GM18502 (cell line): ENCODE measurements at regions not wholly inside any gene's neighbourhood (a gene's known extent, or its start where the extent isn't known, plus 50 kb on each side); places are given as distances from the start of the nearest gene placed in this dataset.

ENCODE experiments used
- ATAC-seq: cut with Tn5 transposase; IDR thresholded peaks from one replicate; pipeline ENCODE4 v1.9.1; 2021; ENCODE audit warnings: mild to moderate bottlenecking; ENCODE audit not compliant: unreplicated experiment, poor library complexity

DNA sequence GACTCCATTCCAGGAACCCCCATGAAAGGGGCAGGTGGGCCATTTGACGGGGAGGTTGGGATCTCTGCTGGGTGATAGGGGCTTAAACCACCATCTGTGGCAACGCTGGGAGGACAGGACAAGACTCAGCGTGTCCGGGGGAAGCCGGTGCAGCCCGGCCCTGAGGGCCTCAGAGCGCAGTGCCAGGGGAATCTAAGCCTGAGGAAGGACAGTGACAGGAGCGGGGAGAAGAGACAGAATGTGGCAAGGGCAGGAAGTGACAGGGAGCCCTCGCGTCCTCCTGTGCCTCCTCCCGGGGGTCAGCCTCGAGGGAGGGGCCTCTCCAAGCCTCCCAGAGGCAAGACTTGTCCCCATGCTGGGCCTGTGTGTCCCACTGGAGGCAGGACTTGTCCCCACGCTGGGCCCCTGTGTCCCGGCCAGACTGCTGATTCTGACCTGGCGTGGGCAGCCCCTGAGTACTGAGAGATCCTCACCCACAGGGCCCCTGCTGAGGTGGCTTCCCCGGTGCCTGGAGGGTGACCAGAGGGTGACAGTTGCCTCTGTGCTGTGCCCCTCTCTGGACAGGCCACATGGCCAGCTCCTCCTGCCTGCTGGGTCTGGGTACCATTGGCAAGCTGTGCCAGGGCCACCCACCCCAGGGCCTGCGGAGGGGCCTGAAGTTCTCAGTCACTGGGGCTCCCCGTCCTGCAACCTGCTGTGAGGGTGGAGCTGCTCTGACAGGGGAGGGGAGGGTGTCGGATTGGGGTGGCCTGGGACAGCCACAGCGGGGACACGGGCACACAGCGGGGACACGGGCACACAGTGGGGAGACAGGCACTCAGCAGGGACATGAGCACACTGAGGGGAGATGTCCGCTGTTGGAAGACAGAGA is 676.2 kb downstream of the BRD1 start:
- no peak for ATAC-seq

DNA sequence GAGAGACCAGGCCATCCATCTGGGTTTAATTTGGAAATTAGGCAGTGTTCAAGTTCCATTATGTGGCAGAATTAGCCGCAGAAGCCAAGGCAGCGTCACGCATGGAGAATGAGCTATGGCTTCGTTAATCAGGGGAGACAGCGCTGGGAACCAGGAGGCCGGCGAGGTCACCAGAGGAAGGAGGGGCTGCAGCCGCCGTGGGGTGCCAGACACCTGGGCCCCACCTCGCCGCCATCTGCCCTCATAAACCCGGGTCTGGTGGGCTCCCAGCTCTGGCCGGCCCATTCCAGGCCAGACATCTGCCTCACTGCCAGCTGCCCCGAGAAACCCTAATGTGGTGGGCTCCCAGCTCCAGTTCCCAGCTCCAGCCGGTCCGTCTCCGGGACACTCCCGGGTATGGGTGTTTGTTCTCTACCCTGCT is 676.9 kb downstream of the BRD1 start:
- no peak for ATAC-seq

DNA sequence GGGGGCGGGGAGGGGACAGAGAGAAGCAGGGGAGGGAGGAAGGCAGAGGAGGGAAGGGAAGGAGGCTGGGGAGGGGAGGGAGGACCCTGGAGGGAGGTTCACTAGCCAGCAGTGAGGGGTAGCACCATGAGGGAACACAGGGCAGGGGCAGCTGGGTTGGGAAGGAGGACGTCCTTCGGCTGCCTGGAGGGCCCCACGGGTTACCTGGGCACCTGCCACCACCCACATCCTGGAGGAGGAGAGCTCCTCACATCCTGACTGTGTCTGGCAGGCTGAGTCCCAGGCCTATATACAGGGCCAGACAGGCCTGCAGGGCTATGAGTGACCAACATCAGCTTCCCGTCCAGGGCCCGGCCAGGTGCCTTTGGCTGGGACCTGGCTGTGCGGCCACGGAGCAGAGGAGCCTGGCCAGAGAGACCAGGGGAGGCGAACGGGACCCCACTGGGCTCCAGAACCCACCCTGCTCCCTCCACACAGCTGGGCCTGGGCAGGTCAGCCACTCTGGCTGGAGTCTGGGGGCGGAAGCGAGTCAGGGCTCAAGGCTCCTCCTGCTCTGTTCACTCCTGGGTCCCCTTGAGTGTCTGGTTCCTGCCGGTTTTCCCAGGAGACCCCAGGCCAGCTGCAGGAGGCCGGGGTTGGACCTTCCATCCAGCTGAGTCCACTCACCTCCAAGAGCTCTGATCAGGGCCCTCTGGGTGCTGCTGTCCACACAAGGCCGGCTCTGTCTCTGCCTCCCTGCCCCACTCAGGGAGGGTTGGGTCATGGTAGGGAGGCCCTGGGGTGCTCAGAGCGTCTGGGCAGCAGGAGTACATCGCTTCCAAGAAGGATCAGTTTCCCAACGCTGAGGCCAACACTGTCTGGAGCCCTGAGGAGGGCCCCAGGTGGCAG is 677.7 kb downstream of the BRD1 start:
- ATAC-seq, result no peak

DNA sequence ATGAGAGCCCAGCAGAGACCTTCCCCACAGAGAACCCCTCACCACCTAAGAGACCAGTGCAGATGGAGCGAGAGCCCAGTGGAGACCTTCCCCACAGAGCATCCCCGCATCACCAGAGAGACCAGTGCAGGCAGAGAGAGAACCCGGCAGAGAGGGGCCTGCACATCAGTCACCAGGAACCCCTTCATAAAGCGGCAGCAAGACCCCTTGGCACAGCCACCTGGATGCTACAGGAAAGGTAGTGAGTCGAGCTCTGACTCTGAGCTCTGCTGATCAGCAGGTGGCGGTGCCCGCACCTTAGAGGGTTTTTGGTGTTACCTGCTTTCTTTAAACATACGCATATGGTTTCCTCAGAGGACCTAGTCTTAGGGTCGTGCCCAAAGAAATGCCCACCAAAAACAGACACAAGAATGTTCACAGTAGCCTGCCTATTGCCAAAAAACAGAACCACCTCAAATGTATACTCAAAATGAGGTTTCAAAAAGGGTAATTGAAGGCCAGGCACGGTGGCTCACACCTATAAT is 678.7 kb downstream of the BRD1 start:
- ATAC-seq, result no peak

DNA sequence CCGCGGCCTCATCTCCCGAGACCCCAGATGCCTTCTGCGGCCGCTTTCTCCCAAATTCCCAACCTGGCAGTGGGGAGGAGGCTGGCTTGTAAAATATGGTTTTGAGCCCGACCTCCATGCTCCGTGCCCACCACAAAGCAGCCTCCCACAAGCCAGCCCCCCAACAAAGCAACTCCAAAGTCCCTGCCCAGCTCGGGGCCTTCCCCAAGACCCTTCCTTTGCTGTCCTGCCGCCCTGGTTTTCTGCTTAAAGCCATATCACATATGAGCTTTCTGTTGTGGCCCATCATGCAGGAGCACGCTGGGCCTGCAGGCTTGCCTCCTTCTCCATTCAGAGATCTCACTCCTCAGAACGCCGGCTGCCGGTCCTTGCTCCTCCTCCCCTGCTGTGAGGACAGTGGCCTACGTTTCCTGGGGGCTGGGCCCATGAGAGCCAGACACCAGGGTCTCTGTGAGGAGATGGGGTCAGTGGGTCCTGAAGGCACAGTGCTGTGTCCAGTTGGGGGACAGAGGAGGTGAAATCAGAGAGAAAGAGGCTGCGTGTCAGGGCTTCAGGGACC is 680.0 kb downstream of the BRD1 start:
- ATAC-seq, result no peak

DNA sequence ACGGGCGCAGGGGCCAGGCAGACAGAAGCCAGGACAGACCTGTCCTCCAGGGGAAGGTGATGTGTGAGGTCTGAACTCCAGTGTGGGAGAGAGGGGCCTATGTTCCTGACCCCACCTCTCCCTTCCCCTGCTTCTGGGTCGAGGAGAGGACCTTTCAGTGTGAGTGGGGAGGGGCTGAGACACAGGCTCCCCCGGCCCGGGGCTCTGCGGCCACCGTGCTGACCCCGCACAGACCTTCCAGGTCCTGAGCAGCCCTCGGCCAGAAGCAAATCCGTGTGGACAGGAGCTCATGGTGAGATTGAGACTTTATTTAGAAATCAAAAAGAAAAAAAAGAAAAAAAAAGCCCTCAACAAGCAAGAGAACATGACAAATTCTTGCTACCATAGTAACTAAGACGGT is 680.5 kb downstream of the BRD1 start:
- ATAC-seq, result no peak

DNA sequence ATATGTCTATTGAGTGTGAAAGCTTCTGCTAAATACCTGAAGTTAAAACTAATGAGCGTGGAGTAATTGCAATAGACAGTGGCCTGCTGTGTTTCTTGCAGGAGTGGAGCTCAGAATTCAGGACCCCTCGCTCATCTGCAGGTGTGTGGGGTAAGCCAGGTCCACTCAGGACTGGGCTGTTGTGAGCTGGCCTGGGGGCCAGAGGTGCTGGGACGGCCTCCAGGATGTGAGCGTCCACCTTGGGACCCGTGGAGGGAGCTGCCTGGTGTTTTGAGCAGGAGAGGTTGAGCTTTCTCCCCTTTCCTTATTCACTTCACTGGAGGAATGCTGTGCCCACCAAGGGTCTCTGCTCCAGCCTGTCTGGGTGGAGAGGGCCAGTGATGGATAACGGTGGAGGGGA is 681.2 kb downstream of the BRD1 start:
- ATAC-seq, result no peak

DNA sequence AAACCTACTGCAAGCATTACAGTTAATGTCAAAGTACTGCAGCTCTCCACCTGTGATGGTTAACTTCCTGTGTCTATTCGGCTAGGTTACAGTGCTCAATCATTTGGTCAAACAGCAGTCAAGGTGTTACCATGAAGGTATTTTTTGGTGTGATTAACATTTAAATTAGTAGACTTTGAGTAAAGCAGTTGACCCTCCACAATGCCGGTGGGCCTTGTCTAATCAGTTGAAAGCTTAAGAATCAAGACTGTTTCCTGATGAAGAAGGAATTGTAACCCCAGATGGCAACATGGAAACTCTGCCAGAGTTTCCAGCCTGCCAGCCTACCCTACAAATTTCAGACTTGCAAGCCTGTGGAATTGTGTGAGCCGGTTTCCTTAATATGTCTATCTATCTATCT is 683.9 kb downstream of the BRD1 start:
- no peak for ATAC-seq

DNA sequence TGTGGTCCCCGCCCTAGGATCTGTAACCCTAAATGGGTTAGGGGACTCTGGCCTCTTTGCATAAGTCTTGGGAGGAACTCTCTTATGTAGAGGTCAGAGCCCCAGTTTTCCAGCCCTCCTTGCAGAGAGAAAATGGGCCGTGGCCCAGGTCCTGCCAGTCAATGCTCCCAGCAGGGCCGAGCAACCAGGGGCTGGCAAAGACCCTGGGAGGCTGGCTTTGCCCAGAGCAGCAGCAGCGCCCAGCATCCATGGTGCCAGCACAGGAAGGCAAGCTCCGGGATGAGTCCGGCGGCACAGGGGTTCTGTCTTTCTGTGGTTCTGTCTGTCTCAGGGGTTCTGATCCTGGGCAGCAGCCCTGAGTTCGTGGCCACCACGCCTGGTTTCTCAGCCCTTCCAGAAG is 684.8 kb downstream of the BRD1 start:
- no peak for ATAC-seq

DNA sequence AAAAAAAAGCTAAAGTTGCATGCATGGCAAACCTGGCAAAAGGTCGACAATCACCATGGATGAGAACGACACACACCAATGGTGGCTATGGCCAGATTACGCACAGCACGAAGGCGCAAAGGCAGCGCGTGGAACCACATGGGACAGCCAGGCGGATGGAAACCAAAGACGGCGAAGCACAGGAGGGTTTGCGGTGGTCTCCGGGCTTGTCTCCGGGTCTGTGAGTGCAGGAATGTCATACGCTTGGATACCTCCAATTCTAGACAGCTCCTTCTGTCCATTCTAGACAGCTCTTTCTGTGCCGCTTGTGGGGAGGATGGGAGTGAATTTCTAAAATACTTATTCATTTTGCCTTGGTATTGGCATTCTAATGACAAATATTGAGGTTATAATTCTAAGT is 685.4 kb downstream of the BRD1 start:
- no peak for ATAC-seq

DNA sequence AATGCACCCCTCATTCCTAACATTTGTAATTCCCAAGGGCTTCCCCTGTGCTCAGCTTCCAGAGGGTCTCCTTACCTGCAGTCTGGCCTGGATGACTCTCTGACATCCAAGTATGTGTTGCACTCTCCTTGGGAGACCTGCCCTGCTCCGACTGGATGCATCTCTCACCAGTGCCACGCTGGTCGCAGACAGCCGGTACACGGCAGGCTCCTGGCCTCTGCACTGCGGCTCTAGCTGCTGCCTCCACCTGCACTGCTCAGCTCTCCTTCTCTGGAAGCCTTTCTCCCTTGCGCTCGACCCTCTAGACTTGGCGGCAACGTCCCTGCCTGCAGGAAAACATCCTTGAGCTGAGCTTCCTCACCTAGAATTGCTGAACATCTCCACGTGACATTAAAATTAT is 685.9 kb downstream of the BRD1 start:
- ATAC-seq, result no peak

DNA sequence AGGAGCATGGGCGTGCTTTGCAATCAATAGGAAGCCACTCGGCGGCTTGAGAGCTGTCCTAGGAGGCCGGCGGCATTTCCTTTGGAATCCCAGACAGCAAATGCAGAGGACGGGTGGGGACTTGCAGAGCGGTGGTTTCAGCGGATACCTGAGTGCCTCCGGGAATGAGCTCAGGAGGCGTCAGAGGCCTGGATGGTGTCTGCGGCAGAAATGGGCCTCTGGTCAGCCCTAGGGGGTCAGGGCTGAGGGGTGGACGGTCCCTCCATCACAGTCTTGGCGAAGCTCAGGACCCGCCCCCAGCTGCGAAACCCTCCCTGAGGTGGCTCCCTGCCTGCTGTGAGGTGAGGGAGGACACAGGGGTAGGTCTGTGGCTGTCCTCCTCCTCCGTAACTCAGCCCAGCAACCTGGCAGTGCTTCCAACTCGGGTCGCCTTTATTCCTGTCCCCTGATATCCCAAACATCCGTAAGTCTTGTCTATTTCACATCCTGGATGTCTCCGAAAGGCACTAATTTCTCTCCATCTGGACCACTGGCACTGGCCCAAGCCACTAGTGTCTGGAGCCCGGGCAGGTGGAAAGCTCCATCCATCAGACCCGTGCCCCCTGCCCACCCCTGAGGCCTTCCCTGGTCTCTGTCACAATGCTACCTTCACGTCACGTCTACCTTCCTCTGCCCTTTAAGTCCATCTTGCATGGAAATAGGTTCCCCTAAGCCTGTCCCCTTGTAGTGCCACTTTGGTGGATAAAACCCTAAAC is 686.6 kb downstream of the BRD1 start:
- ATAC-seq, result no peak

DNA sequence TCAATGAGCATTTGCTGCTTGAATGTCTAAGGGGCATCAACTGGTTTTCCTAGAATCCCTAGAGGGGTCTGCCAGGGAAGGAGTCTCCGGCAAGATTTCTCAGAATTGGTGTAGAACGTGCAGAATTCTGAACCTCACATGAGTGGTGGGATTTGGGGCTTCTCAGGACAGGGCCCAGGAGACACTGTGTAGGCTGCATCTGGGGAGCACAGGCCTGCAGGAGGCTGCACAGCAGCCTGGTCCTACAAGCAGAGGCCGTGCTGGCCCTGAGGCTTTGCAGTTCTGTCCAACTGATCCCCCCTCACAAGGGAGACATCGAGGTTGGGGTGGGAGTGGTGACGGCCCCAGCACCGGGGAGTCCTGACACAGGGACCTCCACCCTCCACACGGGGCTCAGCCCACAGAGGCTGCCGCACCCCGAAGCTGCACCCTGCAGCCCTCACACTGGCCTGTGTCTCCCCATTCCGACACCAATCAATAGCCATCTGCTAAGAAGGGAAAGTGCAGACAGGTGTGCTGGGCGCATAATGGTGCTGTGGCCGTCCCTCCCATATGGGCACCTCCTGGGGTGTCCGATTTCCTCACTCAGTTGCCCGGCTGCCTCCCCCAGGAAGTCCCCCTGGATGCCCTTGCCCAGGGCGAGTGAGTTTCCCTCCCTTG is 688.1 kb downstream of the BRD1 start:
- no peak for ATAC-seq

DNA sequence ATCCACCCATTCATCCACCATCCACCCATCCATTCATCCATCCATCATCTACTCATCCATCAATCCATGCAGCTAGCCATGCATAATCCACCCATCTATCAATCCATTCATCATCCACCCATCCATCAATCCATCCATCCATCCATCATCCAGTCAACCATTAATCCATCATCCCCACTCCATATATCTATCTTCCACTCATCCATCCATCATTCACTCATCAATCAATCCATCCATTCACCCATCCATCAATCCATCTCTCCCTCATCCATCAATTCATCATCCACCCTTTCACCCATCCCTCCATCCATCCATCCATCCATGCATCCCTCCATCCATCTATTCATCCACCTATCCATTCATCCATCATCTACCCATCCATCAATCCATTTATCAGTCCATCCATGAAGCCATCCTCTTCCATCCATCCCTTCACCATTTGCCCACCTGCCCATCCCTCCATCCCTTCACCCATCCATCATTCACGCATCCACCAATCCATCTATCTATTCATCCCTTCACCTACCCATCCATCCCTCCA is 689.4 kb downstream of the BRD1 start:
- no peak for ATAC-seq

DNA sequence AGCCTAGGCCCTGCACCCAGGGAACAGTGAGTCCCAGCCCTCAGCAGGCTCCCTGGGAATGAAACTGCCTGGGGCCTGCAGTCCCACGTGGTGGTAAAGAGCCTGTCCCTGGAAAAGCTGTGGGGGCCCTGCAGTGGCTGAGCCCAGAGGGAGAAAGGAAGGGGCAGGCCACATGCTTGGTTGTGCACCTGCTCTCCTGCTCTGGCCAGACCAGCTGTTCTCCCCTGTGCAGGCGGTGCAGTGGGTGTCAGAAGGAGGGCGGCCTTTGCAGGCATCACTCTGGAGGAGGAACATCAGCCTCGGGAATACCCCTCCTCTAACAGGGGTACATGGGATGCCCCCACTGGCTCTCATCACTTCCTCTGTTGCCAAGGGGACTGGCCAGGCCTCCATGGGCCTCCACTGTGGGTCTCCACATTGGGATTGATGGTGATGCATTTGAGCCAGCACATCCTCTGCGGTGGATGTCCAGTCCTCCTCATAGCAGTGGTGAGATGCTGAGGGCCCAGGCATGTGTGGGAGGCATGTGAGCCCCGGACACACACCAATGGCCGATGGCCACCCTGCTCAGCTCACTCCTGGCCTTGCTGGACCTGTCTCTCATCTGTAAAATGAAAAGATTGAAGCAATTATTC is 690.4 kb downstream of the BRD1 start:
- no peak for ATAC-seq

DNA sequence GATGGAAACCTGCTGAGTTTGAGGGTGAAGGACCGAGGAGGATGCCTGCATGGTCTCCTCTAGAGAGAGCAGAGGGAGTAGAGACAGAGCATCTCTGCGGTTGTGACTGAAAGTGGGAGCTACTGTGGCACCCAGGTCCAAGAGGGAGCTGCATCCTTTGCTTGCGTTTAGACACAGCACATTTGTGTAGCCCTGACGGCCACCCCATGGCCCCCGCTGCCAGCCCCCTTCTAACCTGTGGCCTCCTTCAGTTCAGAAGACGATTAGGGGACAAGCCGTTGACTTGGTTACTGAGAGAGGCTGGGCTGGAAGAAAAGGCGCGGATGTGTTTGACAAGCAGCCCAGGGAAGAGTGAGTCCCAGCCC is 690.9 kb downstream of the BRD1 start:
- no peak for ATAC-seq

DNA sequence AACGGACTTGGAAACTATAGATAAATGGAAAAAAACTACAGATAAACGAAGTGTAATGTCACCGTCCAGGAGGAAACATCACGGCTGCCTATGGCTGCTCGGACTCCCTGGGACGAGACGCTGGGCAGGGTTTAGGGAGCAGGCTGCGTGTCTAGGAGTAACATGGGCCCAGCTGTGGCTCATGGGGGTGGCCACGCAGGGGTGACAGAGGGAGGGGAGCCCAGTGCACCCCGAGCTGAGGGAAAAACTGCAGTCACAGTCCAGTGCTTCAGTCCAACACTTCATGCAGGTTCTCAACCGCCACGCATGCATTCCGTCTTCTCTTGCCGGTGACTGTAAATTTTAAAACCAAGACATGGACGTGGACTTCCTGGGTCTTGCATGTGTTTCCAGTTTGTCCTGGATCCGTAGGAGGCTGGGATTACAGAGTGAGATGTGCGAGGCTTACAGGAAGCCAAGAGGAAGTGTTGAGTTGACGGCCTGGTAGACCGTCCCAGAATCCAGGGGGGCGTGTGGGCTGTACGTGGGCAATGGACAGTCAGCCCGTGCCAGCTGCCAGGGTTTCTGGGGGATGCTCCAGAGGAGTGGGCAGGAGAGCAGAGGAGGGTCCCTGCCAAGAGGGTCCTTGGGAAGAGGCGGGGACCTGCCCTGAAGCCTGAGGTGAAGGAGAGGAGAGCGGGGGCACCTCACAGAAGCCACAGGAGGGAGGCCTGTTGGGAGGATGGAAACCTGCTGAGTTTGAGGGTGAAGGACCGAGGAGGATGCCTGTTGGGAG is 691.4 kb downstream of the BRD1 start:
- no peak for ATAC-seq

DNA sequence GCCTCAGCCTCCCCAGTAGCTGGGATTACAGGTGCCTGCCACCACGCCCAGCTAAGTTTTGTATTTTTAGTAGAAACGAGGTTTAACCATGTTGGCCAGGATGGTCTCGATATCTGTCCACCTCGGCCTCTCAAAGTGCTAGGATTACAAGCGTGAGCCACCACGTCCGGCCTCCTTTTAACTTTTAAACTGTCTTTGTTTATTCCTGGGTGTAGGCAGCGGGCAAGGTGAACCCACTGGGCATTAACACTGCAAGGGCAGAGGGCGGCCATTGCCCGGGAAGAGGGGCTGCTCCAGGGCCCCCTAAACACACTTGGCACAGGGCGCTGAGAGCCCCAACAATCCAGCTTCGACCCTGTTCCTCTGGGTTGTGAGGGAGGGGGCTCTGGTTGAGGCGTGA is 693.6 kb downstream of the BRD1 start:
- no peak for ATAC-seq
